Inferior parietal cortex (tissue), 1 donor: ENCODE measurements at regions not wholly inside any gene's neighbourhood (a gene's known extent, or its start where the extent isn't known, plus 50 kb on each side); places are given as distances from the start of the nearest gene placed in this dataset.
"Not testable (repeated sequence)": the region's sequence is repeated elsewhere in the genome, so short reads cannot be mapped to it uniquely, and the experiment has no call there.

ENCODE experiments used
- DNase-seq: peaks from one replicate; pipeline ENCODE4 v3.0.0-alpha.2; 2016; ENCODE audit errors: extremely low spot score

DNA sequence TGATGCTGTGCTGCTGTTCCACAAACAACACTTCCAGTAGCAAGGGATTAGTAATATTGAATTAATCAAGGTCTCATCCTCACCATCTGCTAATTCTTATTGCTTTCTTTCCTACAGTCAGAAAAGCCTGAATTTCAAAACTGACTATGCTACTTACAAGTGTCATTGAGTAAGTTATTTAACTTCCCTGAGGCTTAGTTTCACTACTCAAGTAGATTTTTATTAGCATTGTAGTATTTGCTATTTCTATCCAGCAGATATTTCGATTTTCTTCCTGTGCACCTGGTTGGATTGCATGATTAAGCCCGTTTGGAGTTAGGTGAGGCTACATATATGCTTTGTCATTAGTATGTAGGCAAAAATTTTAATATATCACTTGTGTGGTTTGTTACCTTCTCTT is 591.5 kb downstream of the TRHDE start:
- DNase-seq, result no peak

DNA sequence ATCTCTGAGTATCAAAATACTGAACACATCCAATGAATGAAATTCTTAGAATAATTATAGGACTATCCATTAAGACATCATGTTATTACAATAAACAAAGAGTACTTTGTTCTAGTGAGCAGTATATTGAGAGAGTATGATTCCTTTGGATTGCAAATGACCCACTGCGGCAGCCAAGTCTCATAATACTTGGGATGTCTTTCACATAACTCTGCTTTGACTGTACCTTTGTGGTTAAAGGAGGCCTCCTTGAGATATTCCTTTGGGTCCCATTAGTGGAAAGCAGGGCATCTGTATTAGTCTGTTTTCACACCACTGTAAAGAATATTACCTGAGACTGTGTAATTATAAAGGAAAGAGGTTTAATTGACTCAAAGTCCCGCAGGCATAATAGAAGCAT is 593.8 kb downstream of the TRHDE start:
- no peak for DNase-seq

DNA sequence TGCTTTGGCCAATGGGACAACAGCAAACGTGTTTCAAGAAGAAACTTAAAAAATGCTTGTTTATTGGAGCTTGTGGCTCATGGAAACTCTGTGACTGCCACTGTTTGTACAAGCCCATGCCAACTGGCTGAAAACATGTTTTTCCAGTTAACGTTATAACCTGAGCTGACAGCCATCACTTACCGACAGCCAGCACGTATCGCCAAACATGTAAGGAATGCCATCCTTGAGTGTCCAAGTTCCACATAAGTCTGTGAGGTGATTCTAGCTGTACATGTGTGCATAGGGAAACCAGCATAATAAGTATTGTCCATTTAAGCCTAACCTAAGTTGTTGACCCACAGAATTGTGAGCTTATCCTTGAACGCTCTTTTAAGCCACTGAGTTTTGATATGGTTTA is 596.9 kb downstream of the TRHDE start:
- DNase-seq, result no peak

DNA sequence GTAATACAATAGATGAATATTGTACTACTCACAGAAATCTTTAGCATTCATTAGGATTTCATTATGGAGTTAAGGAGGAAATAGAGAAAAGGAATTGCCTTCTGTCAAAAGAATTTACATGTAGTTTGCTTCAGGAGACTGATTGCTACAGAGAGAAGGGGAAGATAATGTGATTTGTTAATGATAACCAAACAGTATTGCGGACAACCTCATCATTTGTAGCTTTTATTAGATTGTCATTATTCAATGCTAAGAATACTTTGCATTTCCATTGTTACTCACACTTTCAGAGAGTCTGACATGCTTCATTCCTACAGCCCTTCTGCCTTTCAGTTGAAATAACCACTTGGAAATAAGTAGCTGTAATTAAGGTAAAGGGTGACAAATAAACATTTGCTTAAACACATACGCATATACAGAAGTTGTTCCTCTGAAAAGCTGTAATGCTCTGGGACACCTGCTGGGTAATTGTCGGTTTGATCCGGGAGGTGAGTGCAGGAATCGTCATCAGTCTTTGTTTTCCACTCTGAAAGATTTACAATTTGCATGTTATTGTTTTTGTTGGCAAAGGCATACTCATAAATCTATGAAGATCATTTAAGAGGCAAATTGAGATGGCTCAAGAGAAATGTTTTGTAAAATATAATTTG is 600.2 kb downstream of the TRHDE start:
- no peak for DNase-seq

DNA sequence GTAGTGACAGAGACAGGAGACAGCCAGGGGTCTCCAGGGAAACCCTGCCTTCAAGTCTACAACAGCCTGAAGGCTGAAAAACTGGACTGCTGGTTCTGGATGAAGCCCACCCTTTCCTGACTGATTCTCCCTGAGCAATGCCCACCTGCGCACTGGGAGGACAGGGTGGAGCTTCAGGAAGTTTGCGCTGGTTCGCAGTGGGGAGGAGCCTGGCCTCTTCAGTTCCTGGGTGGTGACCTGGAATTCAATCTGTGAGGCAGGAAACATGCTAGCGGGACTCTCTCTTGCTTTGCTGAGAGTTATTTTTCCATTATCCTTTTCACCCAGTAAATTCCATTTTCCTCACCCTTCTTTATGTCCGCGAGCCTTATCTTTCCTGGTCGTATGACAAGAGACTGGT is 600.8 kb downstream of the TRHDE start:
- DNase-seq, result no peak

DNA sequence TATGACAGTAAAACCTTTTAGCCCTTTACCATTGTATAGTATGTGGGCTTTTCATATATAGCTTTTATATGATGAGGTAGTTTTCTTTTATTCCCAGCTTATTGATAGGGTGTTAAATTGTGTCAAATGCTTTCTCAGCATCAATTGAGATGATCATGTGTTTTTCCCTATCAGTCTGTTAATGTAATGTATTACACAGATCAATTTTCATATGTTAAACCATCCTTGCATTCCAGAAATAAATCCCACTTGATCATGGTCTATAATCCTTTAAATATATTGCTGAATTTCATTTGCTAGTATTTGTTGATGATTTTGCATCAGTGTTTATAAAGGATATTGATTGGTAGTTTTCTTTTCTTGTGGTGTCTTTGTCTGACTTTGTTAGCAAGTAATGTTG is 603.9 kb downstream of the TRHDE start:
- no peak for DNase-seq

DNA sequence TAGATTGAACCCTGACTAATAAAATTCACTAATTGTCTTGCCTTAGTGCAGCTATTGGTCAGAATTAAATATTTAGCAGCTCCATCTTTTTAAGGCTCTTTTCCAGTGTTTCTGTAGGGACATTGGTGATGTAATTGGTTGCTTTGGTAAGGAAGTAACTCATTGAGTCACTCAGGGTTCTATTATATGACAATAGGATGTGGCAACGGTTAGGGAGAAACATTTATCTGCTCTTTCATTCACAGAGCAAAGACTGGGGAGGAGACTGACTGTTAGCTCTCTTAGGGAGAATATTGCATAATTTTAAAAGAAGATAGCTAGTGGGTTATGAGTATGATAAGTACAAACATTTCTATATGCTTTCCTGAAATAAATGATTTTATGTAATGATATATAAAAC is 616.5 kb downstream of the TRHDE start:
- DNase-seq, result no peak

DNA sequence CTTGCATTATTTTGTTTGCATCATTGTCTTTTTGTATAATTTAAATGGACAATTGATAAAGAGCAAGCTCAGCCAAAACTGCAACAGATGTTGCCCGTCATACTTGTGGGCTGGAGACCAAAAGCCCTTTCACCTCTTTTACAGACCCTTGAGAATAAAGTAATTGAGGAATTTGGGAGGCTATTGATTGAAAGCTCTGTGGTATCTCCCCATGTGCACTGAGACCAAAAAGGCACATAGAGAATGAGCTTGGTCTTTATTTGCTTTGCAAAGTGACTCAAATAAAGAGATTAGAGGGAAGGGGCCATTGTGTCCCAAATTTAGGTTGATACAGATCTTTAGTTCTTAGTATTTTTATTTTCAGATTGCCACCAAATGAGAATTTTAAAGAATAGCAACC is 617.6 kb downstream of the TRHDE start:
- no peak for DNase-seq

DNA sequence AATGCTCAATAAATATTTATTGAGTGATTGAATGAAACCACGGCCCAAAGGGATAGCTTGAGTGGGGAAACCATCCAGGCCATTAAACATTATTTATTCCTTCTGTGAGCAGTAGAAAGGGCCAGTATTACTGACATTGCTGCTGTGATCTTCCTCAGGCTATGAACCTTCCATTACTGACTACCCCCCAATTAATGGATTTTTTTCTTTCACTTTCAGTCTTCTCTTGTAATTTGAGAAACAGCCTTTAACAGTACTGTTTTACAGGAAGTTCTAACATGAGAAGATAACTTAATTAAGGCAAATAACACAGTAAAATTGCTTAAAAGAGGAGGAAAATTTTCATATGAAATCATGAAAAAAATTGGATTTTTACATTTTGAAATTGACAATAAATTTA is 629.5 kb downstream of the TRHDE start:
- DNase-seq, result no peak

DNA sequence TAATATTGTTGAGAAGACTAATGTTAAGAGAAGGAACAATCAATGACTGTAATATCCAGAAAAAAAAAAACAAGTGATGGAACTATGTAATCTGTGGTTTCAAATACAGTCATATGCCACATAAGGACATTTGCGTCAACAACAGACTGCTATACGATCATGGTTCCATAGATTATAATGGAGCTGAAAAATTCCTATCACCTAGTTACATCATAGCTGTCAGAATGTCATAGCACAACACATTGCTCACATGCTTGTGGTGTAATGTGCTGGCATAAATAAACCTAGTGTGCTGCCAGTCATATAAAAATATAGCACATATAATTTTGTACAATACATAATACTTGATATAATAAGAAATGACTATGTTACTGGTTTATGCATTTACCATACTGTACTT is 653.5 kb downstream of the TRHDE start:
- DNase-seq, result no peak

DNA sequence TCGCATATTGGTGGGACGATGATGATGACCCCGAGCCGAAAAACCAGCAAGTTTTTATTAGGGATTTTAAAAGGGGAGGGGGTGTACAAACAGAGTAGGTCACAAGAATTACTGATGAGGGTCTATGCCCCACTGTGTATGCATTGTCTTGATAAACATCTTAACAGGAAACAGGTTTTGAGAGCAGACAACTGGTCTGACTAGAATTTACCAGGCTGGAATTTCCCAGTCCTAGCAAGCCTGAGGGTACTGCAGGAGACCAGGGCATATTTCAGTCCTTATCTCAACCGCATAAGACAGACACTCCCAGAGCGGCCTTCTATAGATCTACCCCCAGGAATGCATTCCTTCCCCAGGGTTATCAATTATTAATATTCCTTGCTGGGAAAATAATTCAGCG is 659.7 kb downstream of the TRHDE start:
- DNase-seq, result not testable (repeated sequence)

DNA sequence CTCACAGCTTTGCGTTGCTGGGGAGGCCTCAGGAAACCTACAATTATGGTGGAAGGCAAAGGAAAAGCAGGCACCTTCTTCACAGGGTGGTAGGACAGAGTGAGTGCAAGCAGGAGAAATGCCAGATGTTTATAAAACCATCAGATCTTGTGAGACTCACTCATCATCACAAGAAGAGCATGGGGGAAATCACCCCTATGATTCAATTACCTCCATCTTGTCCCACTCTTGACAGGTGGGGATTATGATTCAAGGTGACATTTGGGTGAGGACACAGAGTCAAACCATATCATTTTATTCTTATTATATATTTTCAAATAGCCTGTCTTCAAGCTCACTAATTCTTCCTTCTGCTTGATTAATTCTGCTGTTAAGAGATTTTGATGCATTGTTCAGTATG is 665.3 kb downstream of the TRHDE start:
- DNase-seq, result no peak

DNA sequence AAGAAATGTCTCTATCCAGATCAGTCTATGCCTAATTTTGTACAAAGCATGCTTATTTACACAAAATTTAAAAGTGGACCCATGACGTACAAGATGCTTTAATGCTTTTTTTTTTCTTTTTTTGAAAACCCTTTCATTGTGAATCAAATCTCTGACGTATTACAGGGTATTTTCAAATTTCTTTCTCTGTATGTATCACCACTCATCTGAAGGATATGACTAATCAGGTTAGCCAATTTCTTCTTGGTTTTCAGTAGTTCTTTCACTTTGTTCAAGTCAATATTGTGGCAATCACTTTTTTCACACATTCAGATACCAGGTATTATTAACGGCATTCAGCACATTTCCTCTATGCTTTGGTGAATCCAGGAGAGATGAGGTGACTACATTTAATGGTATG is 685.3 kb downstream of the TRHDE start:
- DNase-seq, result no peak

DNA sequence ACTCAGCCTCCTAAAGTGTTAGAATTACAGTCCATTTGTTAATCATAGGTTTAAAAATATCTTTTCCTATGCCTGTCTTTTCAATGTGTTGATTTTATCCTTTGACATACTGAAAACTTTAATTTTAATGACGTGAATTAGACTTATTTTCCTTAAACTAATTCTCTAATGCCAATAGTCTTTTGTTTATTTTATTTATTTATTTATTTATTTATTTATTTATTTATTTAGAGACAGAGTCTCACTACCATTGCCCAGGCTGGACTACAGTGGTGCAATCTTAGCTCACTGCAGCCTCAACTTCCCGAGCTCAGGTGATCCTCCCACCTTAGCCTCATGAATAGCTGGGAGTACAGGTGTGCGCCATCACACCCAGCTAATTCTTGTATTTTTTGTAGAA is 694.5 kb downstream of the TRHDE start:
- DNase-seq, result no peak

DNA sequence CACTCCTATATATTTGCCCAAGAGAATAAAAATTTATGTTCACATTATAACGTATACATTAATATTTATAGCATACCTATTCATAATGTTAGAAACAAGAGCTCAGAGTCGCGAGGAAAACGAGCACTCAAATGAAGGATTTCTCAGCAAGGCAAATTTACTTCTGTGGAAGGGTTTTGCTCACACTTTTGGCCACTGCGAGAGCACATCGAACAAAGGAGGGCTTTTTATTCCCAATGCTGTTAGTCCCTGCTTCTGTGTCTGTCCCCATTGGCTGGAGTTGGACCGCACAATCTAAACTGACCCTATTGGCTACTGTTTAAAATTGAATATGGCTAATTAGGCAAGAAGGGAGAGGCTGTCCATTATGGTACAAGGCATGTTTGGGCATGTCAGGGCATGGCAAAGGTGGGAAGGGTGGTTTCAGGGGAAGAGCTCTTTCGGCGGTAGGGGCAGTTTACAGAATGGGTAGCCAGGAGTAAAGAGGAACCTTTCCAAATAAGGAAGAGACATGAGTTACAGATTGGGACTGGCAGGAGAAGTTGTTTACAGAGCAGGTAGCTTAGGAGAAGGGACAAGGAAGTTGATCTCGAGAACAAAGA is 702.9 kb downstream of the TRHDE start:
- no peak for DNase-seq

DNA sequence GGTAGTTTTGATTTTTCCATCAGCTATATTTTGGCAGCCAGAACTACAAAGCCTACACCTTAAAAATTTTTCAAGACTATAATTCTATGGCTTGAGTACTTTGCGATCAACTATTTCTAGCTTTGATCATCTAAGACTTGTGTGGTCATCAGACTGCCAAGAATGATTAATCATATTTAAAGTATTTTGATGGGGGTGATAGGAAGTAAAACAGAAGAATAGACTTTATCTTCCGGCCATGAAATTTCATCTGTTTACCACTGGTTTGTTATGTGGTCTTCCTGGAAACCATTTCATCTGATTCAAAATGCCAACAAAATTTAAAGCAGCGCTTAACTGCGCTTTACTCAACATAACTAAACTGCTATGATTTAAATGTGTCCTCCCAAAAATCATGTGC is 706.8 kb downstream of the TRHDE start:
- no peak for DNase-seq

DNA sequence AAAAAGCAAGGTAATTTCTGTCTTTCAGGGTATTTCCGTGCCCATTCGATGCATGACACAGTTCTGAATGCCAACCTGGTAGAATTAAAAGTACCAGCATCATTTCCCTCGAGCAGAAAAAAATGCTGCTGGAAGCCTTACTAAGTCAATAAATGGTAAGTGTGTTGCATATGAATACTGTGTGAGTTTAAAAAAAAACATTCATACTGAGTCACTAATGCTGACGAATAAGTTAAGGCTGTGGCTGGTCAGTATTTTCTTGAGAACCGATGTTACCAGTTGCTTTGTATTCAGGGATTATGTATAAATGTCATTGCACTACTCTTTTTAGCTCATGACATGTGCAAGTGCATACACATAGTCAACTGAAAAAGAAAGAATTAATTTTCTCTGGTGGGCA is 710.2 kb downstream of the TRHDE start:
- DNase-seq, result no peak

DNA sequence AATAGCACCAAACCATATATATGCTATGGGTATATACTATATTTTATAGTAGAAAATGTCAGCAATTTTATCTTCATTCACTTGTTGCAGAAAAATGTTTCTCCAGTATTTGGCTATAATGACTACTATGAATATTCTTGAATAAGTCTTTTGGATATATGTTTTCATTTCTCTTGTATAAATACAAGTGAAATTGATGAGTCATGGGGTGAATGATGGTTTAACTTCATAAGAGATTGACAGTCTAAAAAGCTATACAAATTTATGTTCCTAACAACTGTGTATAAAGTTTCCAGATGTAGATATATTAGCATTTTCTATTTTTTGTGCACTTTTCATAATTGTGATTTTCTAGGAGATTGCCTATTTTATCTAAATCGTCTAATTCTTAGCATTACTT is 714.8 kb downstream of the TRHDE start:
- no peak for DNase-seq

DNA sequence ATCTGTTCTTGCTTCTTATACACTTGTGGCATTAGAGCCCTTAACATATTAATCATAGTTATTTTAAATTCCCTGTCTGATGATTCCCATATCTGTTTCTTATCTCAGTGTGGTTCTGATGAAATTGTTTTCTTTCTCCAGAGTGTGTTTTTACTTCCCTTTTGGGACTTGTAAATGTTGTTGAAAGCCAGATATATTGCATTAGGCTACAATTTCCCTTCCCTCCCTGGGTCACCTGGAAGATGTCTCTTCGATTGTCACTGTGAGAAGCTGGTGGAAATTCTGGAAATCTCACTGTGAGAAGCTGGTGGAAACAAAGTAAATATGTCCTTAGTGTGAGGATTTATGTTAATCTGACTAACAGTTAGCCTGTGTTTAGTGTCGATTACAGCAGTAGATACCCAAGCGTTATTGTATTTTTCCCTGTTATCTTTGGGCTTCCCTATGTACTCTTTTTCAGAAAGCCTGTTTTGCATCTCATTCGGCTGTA is 717.3 kb downstream of the TRHDE start:
- no peak for DNase-seq

DNA sequence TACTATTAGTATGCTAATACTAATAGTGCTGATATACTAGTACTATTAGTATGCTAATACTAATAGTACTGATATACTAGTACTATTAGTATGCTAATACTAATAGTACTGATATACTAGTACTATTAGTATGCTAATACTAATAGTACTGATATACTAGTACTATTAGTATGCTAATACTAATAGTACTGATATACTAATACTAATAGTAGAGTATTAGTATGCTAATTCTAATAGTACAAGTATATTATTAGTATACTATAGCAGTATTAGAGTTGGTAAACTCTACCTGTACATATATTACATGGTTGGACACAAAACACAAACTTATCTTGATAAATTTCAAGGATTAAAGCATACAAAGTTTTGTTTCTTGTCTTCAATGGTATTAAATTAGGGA is 722.9 kb downstream of the TRHDE start:
- not testable (repeated sequence) for DNase-seq

DNA sequence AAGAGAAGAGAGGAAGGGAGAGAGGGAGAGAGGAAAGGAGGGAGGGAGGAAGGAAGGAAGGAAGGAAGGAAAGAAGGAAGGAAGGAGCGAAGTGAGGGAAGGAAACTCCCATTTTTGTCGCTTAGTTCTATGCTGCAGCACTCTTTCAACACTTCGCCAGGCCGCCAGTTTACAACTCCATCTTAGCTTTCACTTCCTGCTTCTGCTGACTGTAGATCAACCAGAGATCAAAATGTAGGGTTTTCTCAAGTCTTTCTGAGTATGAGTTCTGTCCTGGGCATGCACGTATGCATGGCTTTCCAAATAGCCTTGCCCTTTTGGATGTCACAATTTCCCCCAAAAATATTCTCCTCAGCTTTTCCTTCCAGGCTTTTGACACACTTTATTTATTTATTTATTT is 723.4 kb downstream of the TRHDE start:
- no peak for DNase-seq

DNA sequence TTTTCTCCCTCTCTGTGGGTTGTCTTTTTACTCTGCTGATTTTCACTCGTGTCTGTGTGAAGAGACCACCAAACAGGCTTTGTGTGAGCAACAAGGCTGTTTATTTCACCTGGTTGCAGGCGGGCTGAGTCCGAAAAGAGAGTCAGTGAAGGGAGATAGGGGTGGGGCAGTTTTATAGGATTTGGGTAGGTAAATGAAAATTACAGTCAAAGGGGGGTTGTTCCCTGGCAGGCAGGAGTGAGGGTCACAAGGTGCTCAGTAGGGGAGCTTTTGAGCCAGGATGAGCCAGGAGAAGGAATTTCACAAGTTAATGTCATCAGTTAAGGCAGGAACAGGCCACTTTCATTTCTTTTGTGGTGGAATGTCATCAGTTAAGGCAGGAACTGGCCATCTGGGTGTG is 729.6 kb downstream of the TRHDE start:
- not testable (repeated sequence) for DNase-seq

DNA sequence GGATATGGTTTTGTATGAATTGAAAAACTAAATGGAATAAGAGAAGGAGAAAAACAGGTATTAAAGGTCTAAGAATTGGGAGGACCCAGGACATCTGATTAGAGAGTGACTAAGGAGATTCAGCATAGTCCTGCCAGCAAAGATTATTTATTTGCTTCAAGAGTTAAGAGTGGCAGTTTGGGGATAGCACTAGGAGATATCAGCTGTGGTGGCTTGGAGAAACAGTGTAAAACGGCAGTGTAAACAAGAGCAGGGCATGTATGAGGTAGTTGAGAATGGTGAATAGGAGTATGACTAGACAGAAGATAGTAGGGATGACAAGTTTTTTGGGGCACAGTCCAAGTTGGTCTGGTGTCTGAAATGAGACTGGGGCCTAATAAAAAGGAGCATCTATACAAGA is 730.3 kb downstream of the TRHDE start:
- not testable (repeated sequence) for DNase-seq
